Fibroblast of lung (primary cell): ENCODE measurements at regions not wholly inside any gene's neighbourhood (a gene's known extent, or its start where the extent isn't known, plus 50 kb on each side); places are given as distances from the start of the nearest gene placed in this dataset.
"Not testable (repeated sequence)": the region's sequence is repeated elsewhere in the genome, so short reads cannot be mapped to it uniquely, and the experiment has no call there.

Experiments used
- EZH2 ChIP-seq: IDR thresholded peaks from 2 replicates; pipeline ENCODE4 v1.5.1; 2012; ENCODE audit warnings: low read length, control low read depth, mild to moderate bottlenecking; ENCODE audit errors: missing control alignments
- TF ChIP-seq, protein P1 (sequence below), 2 donors: IDR thresholded peaks in 1 of 2; conservative IDR thresholded peaks in 1 of 2; 1 replicate in 1 of 2; 2 replicates in 1 of 2; pipeline ENCODE4 v1.5.1; 2011 to 2012; ENCODE audit warnings: low read length in 2 of 2, control low read depth in 1 of 2, inconsistent platforms in 1 of 2, low read depth in 1 of 2, mild to moderate bottlenecking in 1 of 2

DNA sequence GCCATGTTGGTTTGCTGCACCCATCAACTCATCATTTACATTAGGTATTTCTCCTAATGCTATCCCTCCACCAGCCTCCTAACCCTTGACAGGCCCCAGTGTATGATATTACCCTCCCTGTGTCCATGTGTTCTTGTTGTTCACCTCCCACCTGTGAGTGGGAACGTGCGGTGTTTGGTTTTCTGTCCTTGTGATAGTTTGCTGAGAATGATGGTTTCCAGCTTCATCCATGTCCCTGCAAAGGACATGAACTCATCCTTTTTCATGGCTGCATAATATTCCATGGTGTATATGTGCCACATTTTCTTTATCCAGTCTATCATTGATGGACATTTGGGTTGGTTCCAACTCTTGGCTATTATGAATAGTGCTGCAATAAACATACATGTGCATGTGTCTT, 184.0 kb downstream of the EDEM1 start:
- TF ChIP-seq EZH2 = not testable (repeated sequence)
- TF ChIP-seq, protein P1, sequence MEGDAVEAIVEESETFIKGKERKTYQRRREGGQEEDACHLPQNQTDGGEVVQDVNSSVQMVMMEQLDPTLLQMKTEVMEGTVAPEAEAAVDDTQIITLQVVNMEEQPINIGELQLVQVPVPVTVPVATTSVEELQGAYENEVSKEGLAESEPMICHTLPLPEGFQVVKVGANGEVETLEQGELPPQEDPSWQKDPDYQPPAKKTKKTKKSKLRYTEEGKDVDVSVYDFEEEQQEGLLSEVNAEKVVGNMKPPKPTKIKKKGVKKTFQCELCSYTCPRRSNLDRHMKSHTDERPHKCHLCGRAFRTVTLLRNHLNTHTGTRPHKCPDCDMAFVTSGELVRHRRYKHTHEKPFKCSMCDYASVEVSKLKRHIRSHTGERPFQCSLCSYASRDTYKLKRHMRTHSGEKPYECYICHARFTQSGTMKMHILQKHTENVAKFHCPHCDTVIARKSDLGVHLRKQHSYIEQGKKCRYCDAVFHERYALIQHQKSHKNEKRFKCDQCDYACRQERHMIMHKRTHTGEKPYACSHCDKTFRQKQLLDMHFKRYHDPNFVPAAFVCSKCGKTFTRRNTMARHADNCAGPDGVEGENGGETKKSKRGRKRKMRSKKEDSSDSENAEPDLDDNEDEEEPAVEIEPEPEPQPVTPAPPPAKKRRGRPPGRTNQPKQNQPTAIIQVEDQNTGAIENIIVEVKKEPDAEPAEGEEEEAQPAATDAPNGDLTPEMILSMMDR (conservative IDR thresholded peaks at IDR 0.05 in 1 of 2, IDR thresholded peaks at IDR 0.05 in 1 of 2; ENCODE audit: low read depth in 1 of 2, low read length in 2 of 2) = not testable (repeated sequence)
